ENCODE measurements at regions not wholly inside any gene's neighbourhood (a gene's known extent, or its start where the extent isn't known, plus 50 kb on each side); places are given as distances from the start of the nearest gene placed in this dataset.

GRCh38 chr1:218700666-218701065, 355.5 kb downstream of the TGFB2 start:
- TF ChIP-seq CTCF (IDR thresholded peaks at IDR 0.05; ENCODE audit: low read depth, low read length), result no peak
- TF ChIP-seq POLR2A (IDR thresholded peaks at IDR 0.05; ENCODE audit: extremely low read depth, insufficient read length), result no peak
- TF ChIP-seq MAX (IDR thresholded peaks at IDR 0.05; ENCODE audit: low read depth, low read length), result no peak

Data from NB4 (cell line).